ENCODE measurements at regions not wholly inside any gene's neighbourhood (a gene's known extent, or its start where the extent isn't known, plus 50 kb on each side); places are given as distances from the start of the nearest gene placed in this dataset.

GRCh38 chr3:187957165-187957581 is 196.8 kb upstream of the LPP start:
- no peak for DNase-seq (ENCODE audit: low read depth, low spot score)
- no peaks in the 10 kb centered on the region for H3K27me3 Mint-ChIP-seq (ENCODE audit: low read depth)
- no peak overlapping the region for H3K27ac Mint-ChIP-seq (ENCODE audit: unreplicated experiment)
- no peaks in the 10 kb centered on the region for H3K4me1 Mint-ChIP-seq
- no peak for TF ChIP-seq CTCF (conservative IDR thresholded peaks at IDR 0.05)
- no peaks in the 10 kb centered on the region for H3K9me3 Mint-ChIP-seq
- H3K36me3 Mint-ChIP-seq (ENCODE audit: low read depth), result no peaks in the 10 kb centered on the region
- no peak overlapping the region for H3K4me3 Mint-ChIP-seq

- no peak for TF ChIP-seq CTCF (conservative IDR thresholded peaks at IDR 0.05)
- H3K4me1 Mint-ChIP-seq, result no peaks in the 10 kb centered on the region
- no peaks in the 10 kb centered on the region for H3K27me3 Mint-ChIP-seq (ENCODE audit: low read depth)
- no peak for DNase-seq (ENCODE audit: low read depth, low spot score)
- H3K9me3 Mint-ChIP-seq, result no peaks in the 10 kb centered on the region
- no peak overlapping the region for H3K27ac Mint-ChIP-seq (ENCODE audit: unreplicated experiment)
- H3K4me3 Mint-ChIP-seq, result no peak overlapping the region
- H3K36me3 Mint-ChIP-seq (ENCODE audit: low read depth), result no peaks in the 10 kb centered on the region
Observed at GRCh38 chr3:187957582-187957981, 196.4 kb upstream of the LPP start.

- H3K36me3 Mint-ChIP-seq (ENCODE audit: low read depth), result no peaks in the 10 kb centered on the region
- H3K4me3 Mint-ChIP-seq, result no peak overlapping the region
- TF ChIP-seq CTCF (conservative IDR thresholded peaks at IDR 0.05), result no peak
- no peaks in the 10 kb centered on the region for H3K27me3 Mint-ChIP-seq (ENCODE audit: low read depth)
- no peaks in the 10 kb centered on the region for H3K4me1 Mint-ChIP-seq
- DNase-seq (ENCODE audit: low read depth, low spot score), result no peak
- no peaks in the 10 kb centered on the region for H3K9me3 Mint-ChIP-seq
- H3K27ac Mint-ChIP-seq (ENCODE audit: unreplicated experiment), result no peak overlapping the region
Observed at GRCh38 chr3:187958432-187959003, 195.4 kb upstream of the LPP start.

- H3K36me3 Mint-ChIP-seq (ENCODE audit: low read depth), result no peaks in the 10 kb centered on the region
- no peak for TF ChIP-seq CTCF (conservative IDR thresholded peaks at IDR 0.05)
- H3K27ac Mint-ChIP-seq (ENCODE audit: unreplicated experiment), result no peak overlapping the region
- no peak overlapping the region for H3K4me3 Mint-ChIP-seq
- H3K9me3 Mint-ChIP-seq, result no peaks in the 10 kb centered on the region
- no peak for DNase-seq (ENCODE audit: low read depth, low spot score)
- H3K4me1 Mint-ChIP-seq, result no peaks in the 10 kb centered on the region
- no peaks in the 10 kb centered on the region for H3K27me3 Mint-ChIP-seq (ENCODE audit: low read depth)
Observed at GRCh38 chr3:187960820-187961219, 193.1 kb upstream of the LPP start.

- Mint-ChIP-seq H3K4me3 (no peak overlapping the region), H3K36me3 (ENCODE audit: low read depth) (no peaks in the 10 kb centered on the region), H3K9me3 (no peaks in the 10 kb centered on the region), H3K27me3 (ENCODE audit: low read depth) (no peaks in the 10 kb centered on the region), H3K4me1 (no peaks in the 10 kb centered on the region), H3K27ac (ENCODE audit: unreplicated experiment) (no peak overlapping the region)
- no peak for TF ChIP-seq CTCF (conservative IDR thresholded peaks at IDR 0.05)
- no peak for DNase-seq (ENCODE audit: low read depth, low spot score)
Observed at GRCh38 chr3:187961366-187961765, 192.6 kb upstream of the LPP start.

Measured in neural crest cell (in vitro differentiated cells).